ENCODE measurements at regions not wholly inside any gene's neighbourhood (a gene's known extent, or its start where the extent isn't known, plus 50 kb on each side); places are given as distances from the start of the nearest gene placed in this dataset.
A peak's percentile ranks its signal among the peaks of the same experiment; 100 is the strongest.

- Histone ChIP-seq H3K4me3 (no peak overlapping the region), H3K27me3 (replicated peaks in 1 of 2; ENCODE audit: control insufficient read depth in 2 of 2, insufficient read depth in 2 of 2, low read length in 1 of 2) (no peaks in the 10 kb centered on the region), H3K4me2 (ENCODE audit: control insufficient read depth, insufficient read depth) (no peak overlapping the region), H3K9ac (ENCODE audit: control insufficient read depth, insufficient read depth, low read length) (no peak overlapping the region), H4K20me1 (ENCODE audit: control insufficient read depth, insufficient read depth) (no peaks in the 10 kb centered on the region), H3K36me3 (ENCODE audit: control insufficient read depth in 2 of 2, insufficient read depth in 2 of 2, low read length in 1 of 2) (no peaks in the 10 kb centered on the region), H3K9me3 (replicated peaks; ENCODE audit: control insufficient read depth, insufficient read depth, low read length) (no peaks in the 10 kb centered on the region), H3K27ac (ENCODE audit: control insufficient read depth, insufficient read depth) (no peak overlapping the region), H3K79me2 (ENCODE audit: control insufficient read depth, insufficient read depth, low read length) (no peaks in the 10 kb centered on the region), H2AFZ (ENCODE audit: control insufficient read depth, low read depth, low read length) (no peak overlapping the region), H3K4me1 (ENCODE audit: control insufficient read depth, insufficient read depth, low read length) (no peaks in the 10 kb centered on the region)
- no peak for FAIRE-seq
- ChIA-PET RAD21 (ENCODE audit: unreplicated experiment) (no interaction called here), POLR2A (no interaction called here), CTCF (no interaction called here), SMC1A (ENCODE audit: uncharacterized antibody, unreplicated experiment) (interaction anchor here (1.2 kb wide), 2 partner anchors 10 to 21 kb away, joined by 3 to 6 read pairs; no protein-coding TSS in a partner anchor)
- no peak for DNase-seq (ENCODE audit: low read depth, low spot score)
- BruUV-seq (replicated peaks), result no TSS peak
- WGBS (ENCODE audit: insufficient coverage, insufficient replicate concordance, low lambda C conversion rate, missing lambda C conversion rate), result 39% methylated on average over 4 of the region's 4 CpGs
- intact Hi-C loops (cut with micrococcal nuclease; ENCODE audit: unreplicated experiment), result no loop called here
- ATAC-seq, result peak; percentile 84
- in situ Hi-C loops (cut with MboI), result no loop called here
- TF ChIP-seq FOS (IDR thresholded peaks at IDR 0.05; ENCODE audit: borderline replicate concordance, extremely low read depth, insufficient read length), result no peak
- TF ChIP-seq BMI1 (IDR thresholded peaks at IDR 0.05; ENCODE audit: borderline replicate concordance), result peak; percentile 25; the same call in 1 of the 2 replicates
- TF ChIP-seq, protein P1, sequence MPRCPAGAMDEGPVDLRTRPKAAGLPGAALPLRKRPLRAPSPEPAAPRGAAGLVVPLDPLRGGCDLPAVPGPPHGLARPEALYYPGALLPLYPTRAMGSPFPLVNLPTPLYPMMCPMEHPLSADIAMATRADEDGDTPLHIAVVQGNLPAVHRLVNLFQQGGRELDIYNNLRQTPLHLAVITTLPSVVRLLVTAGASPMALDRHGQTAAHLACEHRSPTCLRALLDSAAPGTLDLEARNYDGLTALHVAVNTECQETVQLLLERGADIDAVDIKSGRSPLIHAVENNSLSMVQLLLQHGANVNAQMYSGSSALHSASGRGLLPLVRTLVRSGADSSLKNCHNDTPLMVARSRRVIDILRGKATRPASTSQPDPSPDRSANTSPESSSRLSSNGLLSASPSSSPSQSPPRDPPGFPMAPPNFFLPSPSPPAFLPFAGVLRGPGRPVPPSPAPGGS (IDR thresholded peaks at IDR 0.05; ENCODE audit: borderline replicate concordance, insufficient read depth, low read depth, low read length, poor library complexity, severe bottlenecking), result no peak
- TF ChIP-seq EED (IDR thresholded peaks at IDR 0.05; ENCODE audit: low read depth), result no peak
- no peak for TF ChIP-seq TAF1 (IDR thresholded peaks at IDR 0.05; ENCODE audit: borderline replicate concordance, low read depth, low read length)
- TF ChIP-seq BHLHE40 (IDR thresholded peaks at IDR 0.05; ENCODE audit: borderline replicate concordance in 1 of 2, low read depth in 2 of 2, low read length in 1 of 2), result no peak
- TF ChIP-seq ZBTB4 (CRISPR knock-in tag; IDR thresholded peaks at IDR 0.05), result no peak
- TF ChIP-seq ATF7 (IDR thresholded peaks at IDR 0.05; ENCODE audit: low read depth), result no peak
- TF ChIP-seq ATF3 (IDR thresholded peaks at IDR 0.05; ENCODE audit: borderline replicate concordance, extremely low read depth, low read depth, low read length), result no peak
- TF ChIP-seq SUZ12 (IDR thresholded peaks at IDR 0.05; ENCODE audit: unreplicated experiment), result no peak
- no peak for TF ChIP-seq MEF2B (IDR thresholded peaks at IDR 0.05; ENCODE audit: partially characterized antibody, poor library complexity, severe bottlenecking)
- peak; percentile 64 for TF ChIP-seq GATAD2B (conservative IDR thresholded peaks at IDR 0.05; ENCODE audit: low read depth)
- TF ChIP-seq MXI1 (IDR thresholded peaks at IDR 0.05; ENCODE audit: low read depth, low read length), result no peak
- TF ChIP-seq JUNB (IDR thresholded peaks at IDR 0.05), result peak; percentile 54
- TF ChIP-seq IRF3 (IDR thresholded peaks at IDR 0.05), result no peak
- no peak for TF ChIP-seq NR2C2 (IDR thresholded peaks at IDR 0.05; ENCODE audit: borderline replicate concordance, control insufficient read depth, insufficient read length, low read depth)
- TF ChIP-seq POLR2A (IDR thresholded peaks at IDR 0.05; ENCODE audit: low read depth, low read length), result no peak
- peak; percentile 54; the same call in 1 of the 2 replicates for TF ChIP-seq RELB (IDR thresholded peaks at IDR 0.05; ENCODE audit: low read depth)
These were observed 481.0 kb upstream of the SEMA3A start for GRCh38 chr7:84675633-84676034.

Data from GM12878 (cell line).